CD4-positive, alpha-beta T cell treated with Interleukin-15 for 4 hours (primary cell): ENCODE measurements at regions not wholly inside any gene's neighbourhood (a gene's known extent, or its start where the extent isn't known, plus 50 kb on each side); places are given as distances from the start of the nearest gene placed in this dataset.
"Not testable (repeated sequence)": the region's sequence is repeated elsewhere in the genome, so short reads cannot be mapped to it uniquely, and the experiment has no call there.

Experiments used
- DNase-seq: peaks from one replicate; pipeline ENCODE4 v3.0.0-alpha.2; 2020; ENCODE audit warnings: low spot score

DNA sequence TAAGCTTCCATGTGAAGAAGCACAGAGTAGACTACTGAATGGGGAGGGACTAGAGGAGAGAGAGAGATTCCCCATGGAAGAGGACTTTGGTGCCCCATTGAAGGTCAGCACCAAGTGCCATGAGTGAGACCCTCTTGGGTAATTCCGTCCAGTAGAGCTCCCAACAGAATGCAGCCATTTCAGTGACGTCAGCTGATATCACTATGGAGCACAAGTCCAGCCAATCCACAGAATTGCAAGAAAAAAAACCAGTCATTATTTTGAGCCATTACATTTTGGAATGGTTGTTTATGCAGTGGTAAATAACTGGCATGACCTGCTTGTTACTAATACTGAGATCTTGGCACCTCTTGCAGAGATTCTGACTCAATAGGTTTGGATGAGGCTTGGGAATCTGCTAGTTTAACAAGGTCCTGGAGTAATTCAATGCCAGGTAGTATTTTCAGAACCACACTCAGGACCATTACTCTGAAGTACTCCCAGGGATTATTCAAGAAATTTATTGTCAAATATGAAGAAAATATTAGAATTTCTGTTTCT is 52.6 kb upstream of the SP8 start:
- DNase-seq = no peak

DNA sequence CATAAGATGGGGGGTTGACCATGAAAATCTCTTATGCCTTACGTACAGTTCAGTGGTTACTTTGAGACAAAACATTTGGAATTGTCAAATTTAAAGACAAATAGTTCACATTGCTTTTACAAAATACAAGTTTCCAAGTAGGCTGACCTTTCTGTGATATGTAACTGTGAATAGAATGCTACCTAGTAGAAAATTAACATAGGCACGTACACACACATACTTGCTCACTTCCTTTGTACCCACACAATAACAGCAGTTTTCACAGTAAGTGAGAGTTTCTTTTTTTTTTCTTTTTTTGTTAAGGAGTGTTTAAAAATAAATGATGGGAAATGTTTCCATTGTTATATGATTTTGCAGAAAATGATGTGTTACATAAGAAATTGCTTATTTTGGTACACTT is 53.3 kb upstream of the SP8 start:
- no peak for DNase-seq

DNA sequence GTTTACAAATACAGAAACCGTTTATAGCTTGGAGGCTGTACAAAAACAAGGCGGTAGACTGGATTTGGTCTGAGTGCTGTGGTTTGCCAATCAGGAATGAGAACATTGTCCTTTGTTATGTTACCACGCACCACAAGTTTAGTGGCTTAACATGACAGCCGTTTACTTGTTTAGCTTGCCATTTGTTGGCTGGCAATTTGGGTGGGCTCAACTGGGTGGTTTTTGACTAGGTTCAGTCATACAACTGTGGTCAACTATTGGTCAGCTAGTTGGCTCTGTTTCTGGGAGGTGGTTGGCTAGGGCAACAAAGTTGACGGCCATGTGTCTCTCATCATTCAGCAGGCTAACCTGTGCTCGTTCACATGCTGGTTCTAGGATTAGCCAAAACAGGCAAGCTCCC is 60.1 kb upstream of the SP8 start:
- no peak for DNase-seq

DNA sequence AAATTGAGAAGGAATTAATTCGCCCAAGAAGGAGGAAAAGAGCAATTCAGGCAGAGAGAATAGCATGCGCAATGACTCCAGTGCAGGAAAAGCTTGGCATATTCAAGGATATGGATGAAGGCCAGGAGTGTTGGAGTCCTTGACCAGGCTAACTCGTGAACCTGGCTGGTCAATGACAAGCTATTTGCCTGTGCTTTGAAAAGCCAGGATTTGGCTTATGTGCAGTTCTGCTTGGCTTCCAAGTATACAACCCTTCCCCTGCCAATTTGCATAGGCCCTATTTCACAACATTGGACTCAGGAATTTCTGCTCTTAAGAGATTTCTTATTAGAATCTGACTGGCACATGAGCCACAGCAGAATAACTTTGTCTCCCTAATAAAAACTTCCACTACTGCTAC is 72.3 kb upstream of the SP8 start:
- no peak for DNase-seq

DNA sequence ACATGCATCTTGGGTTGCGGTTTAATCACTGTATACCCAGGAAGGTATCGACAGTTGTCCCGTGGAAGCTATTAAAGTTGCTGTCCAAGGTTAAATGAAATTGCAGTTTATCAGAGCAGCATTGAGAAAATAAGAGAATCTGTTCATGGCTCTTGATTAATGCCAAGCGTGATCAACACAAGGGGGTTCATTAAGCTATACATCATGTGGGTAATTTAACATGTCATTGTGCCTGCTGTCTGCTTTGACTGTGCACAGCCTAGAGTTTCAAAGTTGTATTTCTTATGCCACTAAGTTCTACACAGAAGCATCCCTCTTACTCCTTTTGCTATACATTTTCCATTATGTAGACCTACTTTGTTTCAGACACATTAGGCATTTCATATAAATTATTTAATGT is 74.8 kb upstream of the SP8 start:
- no peak for DNase-seq

DNA sequence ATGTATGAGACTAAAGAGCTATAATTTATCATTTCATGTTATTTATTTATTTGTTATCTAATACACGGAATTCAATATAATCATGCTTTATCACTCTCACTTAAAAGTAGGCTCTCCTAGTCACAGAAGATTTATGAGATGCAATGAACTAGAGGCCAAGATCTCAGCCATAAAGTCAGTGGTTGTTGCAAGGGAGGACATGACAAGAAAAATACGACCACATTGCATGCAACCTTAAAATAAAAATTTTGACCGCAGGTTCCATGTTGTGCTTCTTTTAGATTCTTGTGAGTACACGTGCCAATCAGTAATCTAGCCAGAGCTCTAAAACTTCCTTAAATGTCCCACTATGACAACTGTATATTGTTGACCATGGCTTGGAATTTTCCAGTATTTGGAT is 75.9 kb upstream of the SP8 start:
- DNase-seq = no peak

DNA sequence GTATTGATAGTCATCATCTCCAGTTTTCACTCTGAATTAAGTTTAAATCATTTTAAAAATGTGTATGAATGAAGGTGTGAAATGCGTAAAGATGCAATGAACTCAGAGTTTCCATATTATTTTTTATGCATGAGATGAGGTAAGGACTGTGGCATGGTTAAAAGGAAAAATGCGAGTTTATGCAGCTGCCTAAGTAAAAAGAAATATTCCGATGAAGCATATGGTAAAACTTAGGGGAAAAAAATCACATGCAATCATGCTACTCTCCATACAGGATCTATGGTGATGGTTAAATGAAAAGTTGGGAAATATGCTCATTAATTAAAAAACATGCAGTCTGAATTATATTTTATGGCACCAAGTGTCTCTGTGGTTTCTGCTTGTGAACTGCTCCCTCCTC is 77.5 kb upstream of the SP8 start:
- no peak for DNase-seq

DNA sequence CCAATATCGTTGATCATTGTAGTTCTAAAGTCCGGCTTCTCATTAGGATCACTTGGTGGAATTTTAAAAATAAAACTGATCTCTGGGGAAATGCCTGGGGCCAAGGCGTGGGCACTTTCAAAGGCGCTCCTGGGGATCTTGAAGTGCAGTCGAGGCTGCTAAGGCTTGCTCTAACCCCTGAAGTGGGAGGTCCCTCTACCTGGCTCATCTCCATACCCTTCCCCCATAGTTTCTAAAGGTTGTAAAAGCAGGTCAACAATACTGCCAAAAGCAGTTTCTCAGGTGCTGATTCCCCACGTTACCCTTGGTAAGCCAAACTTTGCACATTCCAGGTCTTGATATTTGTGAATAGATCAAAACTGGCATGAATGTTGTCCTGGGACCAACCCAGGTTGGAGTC is 79.0 kb upstream of the SP8 start:
- DNase-seq = no peak

DNA sequence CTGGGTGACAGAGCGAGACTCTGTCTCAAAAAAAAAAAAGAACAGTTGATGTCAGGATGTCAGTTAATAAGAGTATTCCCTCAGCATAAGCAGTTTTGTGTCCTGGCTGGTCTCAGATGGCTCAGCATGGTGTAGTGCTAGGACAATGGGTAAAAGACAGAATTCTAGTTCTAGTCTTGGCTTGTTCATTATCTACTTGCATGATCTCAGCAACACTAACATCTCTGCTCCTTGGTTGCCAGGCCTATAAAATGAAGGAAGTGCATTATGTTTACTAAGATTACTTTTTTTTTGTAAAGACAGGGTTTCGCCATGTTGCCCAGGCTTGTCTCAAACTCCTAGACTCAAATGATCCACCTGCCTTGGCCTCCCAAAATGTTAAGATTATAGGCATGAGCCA is 84.3 kb upstream of the SP8 start:
- no peak for DNase-seq

DNA sequence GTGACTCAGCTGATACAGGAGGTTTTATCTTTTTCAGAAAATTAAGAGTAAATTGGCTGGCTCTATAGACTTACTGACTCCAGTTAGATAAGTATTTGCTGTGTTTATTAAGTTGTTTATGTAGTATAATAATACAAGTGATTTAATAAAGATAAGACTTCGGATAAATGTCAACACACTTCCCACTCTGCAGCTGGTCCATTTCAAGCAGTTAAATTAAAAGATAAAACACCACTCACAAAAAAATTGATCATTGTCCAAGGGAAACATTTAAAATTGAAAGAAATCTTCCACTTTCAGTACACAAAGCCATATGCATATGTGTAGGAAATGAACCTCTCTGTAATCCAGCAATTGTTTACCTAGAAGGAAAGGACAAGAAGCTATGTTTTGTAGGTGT is 106.1 kb upstream of the SP8 start:
- DNase-seq = no peak

DNA sequence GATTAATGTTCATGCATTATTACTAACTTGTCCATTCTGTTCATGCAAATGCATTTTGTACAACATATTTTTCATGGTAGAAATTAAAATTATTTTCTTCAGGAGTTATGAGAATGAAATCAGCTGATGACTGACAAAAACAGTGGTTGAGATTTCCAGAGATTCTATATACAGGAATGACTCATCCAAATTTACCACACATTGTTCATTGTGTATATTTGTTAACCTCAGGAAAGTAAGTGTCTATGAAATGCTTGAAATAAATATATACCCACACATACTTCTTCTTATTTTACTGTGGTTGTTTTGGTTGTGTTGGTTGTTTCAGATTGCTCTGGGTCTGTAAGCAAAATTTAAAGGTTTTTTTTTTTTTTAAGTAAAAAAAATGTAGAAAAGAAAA is 108.1 kb upstream of the SP8 start:
- DNase-seq = no peak

DNA sequence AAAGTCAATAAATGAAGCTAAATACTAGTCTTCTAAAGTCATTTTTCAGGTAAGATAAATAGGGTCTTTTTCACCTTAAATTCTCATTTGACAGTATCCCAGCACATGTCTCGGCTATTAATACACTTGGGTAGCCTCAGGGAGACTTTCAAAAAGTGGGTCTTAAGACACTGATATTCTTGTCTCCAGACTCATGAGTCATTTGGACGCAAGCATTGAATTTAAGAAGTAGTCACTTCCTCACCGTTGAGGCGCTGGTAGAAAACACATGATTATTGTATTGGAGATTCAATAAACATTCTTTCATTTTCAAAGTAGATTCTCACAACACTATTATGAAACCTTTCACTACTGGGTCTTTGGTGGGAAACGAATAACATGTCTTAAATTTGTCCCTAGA is 108.9 kb upstream of the SP8 start:
- no peak for DNase-seq

DNA sequence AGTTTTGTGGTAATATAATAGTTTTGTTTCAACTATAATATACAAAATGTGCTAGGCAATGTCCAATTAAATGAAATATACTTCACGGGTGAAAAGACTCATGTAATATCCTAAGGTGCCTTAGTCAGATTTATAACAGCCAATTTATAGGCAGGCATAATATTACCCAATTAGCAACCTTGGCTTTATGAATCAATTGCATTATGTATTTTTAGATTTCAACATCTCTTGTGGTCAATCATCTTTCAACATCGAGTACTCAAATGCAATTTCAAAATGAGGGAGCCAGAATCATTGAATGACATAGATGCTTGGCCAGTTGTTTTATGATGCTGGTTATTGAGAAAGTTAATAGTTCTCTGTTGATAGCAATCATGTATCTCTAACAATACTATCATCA is 110.3 kb upstream of the SP8 start:
- DNase-seq = no peak

DNA sequence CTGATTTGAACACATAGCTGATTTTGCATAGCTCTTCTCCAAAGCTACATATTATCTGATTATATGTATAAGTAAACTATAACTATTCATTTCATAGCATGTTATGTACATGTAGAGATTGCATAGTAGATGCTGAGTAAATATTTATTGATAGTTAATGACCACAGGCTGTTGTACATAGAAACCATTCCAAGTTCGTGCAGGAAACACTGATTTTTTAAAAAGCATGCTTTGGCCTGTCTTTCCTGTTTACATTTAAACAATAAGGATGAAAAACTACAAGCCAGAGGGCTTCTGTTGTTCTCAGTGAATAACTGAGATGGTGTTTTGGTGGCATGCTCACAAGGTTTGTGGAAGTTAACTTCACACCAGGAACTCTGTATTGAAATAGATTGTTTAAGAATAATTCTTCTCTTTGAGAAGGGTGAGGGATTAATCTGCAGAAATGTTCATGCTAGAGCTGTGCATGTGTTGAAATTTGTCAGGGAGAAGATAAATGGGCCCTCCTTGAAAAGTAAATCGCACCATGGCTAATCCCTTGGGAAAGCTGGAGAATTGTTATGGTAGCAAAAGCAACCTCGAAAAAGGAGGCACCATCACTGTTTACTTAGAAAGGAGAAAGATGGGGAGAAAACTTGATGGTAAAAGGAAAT is 120.2 kb upstream of the SP8 start:
- DNase-seq = no peak

DNA sequence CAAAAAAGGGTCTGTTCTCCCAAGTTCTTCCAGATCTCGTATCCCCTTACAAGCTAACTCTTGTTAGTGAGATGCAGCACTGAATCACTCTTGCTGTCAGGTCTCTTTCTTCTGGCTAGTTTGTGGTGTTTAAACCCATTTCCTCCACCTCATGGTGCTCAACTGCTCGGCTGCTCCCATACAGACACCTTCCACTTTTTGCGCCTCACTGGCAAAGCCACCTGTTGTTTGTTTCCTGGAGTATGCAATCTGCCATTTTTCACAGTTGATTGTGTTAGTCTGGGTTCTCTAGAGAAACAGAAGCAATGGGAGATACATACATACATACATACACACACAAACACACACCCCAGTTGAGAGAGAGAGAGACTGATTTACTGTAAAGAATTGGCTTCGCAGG is 124.4 kb upstream of the SP8 start:
- DNase-seq = no peak

DNA sequence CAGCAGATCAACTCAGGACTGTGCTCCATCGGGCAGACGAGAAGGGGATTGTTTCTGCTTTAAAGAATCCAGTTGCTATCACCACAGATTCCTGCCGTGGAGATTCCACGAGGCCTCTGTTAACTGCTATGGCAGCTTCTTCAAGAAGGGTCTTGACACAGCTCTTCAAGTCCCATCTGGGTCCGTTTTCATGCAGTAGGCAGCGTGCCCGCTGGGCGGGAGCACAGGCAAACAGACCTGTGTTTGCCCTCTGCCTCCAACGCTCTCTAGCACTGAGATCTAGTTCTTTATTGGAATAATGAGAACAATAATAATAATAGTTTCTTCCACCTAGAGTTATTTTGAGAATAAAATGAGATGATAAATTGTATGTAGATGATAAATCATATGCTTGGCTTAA is 127.2 kb upstream of the SP8 start:
- no peak for DNase-seq

DNA sequence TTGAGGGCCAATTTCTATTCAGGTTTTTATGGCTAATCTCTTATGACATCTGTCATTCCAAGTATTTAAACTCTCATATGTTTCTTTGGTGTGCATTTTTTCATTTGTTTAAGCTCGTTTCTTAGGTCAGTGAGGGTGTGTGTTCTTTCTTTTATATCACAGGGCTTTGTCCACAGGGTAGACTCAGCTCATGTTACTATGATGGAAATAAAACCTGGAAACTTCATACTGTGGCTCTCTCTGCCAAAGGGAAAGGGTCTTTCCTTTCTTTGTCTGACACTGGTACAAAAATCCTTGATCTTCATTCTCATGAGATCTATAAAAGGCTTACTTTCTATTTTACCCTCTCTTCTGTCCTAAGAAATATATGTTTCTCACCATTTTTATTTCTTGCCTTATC is 129.6 kb upstream of the SP8 start:
- DNase-seq = no peak

DNA sequence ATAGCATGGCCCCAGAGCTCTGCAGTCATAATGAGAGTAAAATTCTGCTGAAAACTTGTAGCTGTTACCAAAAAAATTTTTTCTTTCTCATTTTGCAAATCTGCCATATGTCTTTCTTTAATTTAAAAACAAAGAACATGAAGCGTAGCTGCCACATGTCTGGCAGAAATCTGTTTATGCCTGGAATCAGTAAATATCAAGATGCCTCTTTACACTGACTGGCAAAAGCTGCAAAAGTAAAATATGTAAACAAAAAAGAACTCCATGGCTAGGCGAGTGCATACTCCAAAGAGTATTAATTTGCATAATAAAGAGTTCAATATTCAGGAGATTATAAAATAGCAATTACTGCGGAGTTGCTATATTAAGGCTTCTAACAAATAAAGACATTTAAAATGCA is 130.9 kb upstream of the SP8 start:
- no peak for DNase-seq

DNA sequence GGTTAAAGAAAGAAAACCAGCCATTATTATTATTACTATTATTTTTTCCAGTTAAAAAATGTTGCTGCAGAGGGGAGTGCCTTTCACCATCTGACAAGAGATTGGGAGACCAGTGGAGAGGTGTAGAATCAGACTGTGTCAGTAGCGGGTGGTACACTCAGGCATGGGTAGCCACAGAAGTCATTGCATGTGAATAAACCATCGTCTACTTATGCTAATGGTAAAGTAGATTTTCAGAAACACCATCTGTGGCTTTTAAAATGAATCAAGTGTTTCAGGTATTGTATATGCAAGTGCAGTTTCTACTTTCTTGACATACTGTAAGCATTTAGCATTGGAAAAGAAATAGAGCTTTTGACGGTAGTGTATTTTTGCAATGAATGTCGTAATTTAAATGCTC is 131.5 kb upstream of the SP8 start:
- no peak for DNase-seq

DNA sequence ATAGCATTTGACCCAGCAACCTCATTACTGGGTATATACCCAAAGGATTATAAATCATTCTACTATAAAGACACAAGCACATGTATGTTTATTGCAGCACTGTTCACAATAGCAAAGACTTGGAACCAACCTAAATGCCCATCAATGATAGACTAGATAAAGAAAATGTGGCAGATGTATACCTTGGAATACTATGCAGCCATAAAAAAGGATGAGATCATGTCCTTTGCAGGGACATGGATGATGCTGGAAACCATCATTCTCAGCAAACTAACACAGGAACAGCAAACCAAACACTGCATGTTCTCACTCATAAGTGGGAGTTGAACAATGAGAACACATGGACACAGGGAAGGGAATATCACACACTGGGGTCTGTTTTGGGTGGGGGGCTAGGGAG is 140.5 kb upstream of the SP8 start:
- not testable (repeated sequence) for DNase-seq

DNA sequence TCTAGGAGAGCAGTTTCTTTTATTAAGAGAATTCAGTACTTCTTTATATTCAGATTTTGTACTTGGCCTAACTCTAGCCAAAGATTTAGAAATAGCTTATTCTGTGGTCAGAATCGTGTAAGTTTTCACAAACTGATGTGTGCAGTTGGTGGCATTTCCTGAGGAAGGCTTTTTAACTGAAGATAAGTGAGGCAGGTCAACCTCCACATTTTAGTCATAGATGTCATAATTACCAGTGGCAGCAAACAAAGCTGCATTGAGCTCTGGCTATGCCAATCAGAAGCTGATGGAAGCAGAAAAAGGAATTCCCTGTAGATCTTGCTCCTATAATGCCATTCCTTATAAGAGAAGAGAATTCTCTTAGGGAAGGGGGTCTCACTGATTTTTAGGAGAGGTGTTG is 141.3 kb upstream of the SP8 start:
- DNase-seq = no peak

DNA sequence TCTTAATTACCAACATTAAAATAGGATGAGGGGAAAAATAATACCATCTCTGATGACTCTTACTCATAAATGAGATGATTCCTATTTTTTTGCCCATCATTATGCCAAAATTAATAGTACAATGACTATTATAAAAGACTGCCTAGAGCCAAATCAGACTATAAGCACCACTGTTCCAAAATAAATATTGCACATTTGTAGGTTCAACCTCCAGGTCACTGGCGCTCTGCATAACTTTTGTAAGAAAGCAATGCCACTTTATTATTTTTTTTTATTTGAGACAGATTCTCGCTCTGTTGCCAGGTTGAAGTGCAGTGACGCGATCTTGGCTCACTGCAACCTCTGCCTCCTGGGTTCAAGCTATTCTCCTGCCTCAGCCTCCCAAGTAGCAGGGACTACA is 142.5 kb upstream of the SP8 start:
- DNase-seq = no peak

DNA sequence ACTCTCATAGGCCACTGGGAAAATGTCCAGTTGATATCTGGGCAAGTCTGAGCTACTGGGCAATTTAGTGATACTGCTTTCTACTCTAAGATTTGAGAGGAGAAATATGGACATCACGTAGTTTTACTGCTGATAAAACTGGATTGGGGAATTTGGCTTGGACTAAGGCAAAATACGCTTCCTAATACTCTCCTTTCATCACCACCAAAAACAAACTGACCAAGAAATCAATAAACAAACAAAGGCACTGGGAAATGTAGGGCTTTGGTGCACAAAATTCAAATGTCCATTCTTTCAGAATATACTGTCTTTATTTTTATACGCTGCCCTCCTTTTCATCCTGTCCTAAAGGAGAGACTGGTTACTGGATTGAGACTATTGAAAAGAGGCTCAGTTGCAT is 145.1 kb upstream of the SP8 start:
- no peak for DNase-seq

DNA sequence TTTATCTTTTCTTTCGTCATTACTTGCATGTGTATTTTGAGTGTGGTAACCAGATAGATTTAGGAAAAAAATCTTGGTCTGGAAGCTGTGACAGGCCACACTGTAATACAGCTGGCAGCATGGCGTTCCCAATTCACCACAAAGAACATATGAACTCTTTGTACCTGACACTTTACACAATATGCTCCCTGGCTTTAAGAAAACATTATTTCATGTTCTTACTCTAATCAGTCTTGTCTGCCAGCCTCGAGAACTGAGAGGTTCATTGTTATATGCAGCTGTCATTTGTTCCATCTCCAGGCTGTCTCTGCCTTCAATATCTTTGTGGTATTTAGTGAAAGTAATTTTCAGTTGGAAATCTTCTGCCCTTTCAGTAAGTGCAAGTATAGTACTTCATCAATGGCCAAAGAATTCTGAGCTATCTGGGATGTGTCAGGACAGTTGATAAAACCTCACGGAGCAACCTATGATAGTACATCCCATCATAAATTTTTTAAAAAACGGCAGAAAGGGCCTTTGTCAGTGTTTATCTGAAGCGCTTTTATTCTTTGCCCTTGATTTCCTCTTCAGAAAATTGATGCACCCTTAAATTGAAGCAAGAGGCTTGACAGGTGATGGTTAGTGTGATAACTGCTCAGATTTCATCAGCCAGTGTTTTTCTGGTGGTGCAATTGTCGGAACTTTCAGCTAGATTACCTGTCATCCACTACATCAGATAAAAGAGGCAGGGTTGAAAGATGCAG is 146.3 kb upstream of the SP8 start:
- DNase-seq = no peak
